HL-60 (cell line): ENCODE measurements at regions not wholly inside any gene's neighbourhood (a gene's known extent, or its start where the extent isn't known, plus 50 kb on each side); places are given as distances from the start of the nearest gene placed in this dataset.
"Not testable (repeated sequence)": the region's sequence is repeated elsewhere in the genome, so short reads cannot be mapped to it uniquely, and the experiment has no call there.

Source experiments
- DNase-seq, 2 experiments: peaks; one replicate each; pipeline ENCODE4 v3.0.0-alpha.2; 2010 to 2020; ENCODE audit warnings: low read depth in 1 of 2, low spot score in 1 of 2
- H3K27ac ChIP-seq: fragments of 250-450 bp; sonication (Bioruptor Pico); replicated peaks from 2 replicates; pipeline ENCODE4 v1.5.1; 2020; ENCODE audit warnings: mild to moderate bottlenecking, moderate library complexity
- H3K27me3 ChIP-seq: fragments of 250-450 bp; sonication (Bioruptor Pico); 2 replicates; pipeline ENCODE4 v1.5.1; 2021; ENCODE audit warnings: mild to moderate bottlenecking, moderate library complexity; ENCODE audit not compliant: insufficient read depth, poor library complexity, severe bottlenecking
- H3K4me3 ChIP-seq: replicated peaks from 2 replicates; pipeline ENCODE4 v1.5.1; 2011; ENCODE audit warnings: mild to moderate bottlenecking, control low read depth, low read length; ENCODE audit not compliant: insufficient read depth
- GABPA ChIP-seq: IDR thresholded peaks from 2 replicates; pipeline ENCODE4 v1.6.1; 2012; ENCODE audit warnings: low read depth
- POLR2AphosphoS5 ChIP-seq: IDR thresholded peaks from 2 replicates; pipeline ENCODE4 v1.6.1; 2012; ENCODE audit warnings: low read depth
- SPI1 ChIP-seq: IDR thresholded peaks from 2 replicates; pipeline ENCODE4 v1.6.1; 2012; ENCODE audit warnings: low read depth, mild to moderate bottlenecking, borderline replicate concordance
- TF ChIP-seq, protein P1 (sequence below): IDR thresholded peaks from one replicate; pipeline ENCODE4 v1.5.1; 2011; ENCODE audit warnings: low read length, control low read depth, inconsistent platforms; ENCODE audit not compliant: insufficient read depth
- TF ChIP-seq, protein P2 (sequence below): IDR thresholded peaks from 2 replicates; pipeline ENCODE4 v1.6.1; 2012; ENCODE audit warnings: low read depth; ENCODE audit not compliant: insufficient replicate concordance

DNA sequence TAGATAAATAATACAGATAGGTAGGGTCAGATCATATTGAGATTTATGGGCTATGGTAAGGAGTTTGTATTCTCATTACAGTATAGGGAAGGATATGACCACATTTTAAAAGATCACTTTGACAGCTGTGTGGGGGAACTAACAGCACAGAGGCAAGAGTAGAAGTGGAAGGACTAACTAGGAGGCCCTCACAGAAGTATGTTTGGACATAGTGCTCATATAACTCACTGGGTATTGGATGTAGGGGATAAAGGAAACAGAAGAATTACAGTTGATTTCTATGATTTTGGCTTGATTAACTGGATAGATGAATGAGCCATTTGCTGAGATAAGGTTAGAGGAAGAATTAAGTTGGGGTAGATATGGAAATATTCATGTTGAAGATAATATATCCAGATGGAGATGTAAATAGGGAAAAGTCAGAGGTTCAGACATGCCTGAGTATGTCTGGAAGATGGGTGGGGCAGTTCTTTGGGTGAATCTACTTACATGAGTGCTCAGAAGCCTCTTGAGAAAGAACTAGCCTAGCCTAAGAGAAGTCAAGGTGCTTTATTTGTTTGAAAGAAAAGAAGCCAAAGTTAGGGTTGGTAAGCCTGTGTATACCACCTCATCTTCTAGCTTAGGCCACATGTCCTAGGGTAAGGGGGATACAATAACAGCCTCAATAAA lies 133.4 kb downstream of the NDFIP2 start:
- TF ChIP-seq GABPA = no peak
- TF ChIP-seq POLR2AphosphoS5 = no peak
- TF ChIP-seq SPI1 = no peak
- TF ChIP-seq, protein P1, sequence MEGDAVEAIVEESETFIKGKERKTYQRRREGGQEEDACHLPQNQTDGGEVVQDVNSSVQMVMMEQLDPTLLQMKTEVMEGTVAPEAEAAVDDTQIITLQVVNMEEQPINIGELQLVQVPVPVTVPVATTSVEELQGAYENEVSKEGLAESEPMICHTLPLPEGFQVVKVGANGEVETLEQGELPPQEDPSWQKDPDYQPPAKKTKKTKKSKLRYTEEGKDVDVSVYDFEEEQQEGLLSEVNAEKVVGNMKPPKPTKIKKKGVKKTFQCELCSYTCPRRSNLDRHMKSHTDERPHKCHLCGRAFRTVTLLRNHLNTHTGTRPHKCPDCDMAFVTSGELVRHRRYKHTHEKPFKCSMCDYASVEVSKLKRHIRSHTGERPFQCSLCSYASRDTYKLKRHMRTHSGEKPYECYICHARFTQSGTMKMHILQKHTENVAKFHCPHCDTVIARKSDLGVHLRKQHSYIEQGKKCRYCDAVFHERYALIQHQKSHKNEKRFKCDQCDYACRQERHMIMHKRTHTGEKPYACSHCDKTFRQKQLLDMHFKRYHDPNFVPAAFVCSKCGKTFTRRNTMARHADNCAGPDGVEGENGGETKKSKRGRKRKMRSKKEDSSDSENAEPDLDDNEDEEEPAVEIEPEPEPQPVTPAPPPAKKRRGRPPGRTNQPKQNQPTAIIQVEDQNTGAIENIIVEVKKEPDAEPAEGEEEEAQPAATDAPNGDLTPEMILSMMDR = no peak
- TF ChIP-seq, protein P2, sequence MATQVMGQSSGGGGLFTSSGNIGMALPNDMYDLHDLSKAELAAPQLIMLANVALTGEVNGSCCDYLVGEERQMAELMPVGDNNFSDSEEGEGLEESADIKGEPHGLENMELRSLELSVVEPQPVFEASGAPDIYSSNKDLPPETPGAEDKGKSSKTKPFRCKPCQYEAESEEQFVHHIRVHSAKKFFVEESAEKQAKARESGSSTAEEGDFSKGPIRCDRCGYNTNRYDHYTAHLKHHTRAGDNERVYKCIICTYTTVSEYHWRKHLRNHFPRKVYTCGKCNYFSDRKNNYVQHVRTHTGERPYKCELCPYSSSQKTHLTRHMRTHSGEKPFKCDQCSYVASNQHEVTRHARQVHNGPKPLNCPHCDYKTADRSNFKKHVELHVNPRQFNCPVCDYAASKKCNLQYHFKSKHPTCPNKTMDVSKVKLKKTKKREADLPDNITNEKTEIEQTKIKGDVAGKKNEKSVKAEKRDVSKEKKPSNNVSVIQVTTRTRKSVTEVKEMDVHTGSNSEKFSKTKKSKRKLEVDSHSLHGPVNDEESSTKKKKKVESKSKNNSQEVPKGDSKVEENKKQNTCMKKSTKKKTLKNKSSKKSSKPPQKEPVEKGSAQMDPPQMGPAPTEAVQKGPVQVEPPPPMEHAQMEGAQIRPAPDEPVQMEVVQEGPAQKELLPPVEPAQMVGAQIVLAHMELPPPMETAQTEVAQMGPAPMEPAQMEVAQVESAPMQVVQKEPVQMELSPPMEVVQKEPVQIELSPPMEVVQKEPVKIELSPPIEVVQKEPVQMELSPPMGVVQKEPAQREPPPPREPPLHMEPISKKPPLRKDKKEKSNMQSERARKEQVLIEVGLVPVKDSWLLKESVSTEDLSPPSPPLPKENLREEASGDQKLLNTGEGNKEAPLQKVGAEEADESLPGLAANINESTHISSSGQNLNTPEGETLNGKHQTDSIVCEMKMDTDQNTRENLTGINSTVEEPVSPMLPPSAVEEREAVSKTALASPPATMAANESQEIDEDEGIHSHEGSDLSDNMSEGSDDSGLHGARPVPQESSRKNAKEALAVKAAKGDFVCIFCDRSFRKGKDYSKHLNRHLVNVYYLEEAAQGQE = no peak
- no peak for DNase-seq
- Histone ChIP-seq H3K27ac (no peak overlapping the region), H3K4me3 (no peak overlapping the region), H3K27me3 (no peaks in the 10 kb centered on the region)

DNA sequence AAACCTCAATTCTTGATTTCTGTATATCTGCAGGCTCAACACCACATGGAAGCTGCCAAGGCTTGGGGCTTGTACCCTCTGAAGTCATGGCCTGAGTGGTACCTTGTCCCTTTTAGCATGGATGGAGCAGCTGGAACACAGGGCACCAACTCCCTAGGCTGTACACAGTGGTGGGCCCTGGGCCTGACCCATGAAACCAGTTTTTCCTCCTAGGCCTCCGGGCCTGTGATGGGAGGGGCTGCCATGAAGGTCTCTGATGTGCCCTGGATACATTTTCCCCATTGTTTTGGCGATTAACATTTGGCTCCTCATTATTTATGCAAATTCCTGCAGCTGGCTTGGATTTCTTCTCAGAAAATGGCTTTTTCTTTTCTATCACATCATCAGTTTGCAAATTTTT lies 131.6 kb downstream of the NDFIP2 start:
- Histone ChIP-seq H3K27ac (no peak overlapping the region), H3K4me3 (no peak overlapping the region), H3K27me3 (no peaks in the 10 kb centered on the region)
- DNase-seq = no peak
- TF ChIP-seq GABPA = no peak
- TF ChIP-seq SPI1 = no peak
- TF ChIP-seq POLR2AphosphoS5 = no peak
- TF ChIP-seq, protein P1 = no peak
- TF ChIP-seq, protein P2 = no peak

DNA sequence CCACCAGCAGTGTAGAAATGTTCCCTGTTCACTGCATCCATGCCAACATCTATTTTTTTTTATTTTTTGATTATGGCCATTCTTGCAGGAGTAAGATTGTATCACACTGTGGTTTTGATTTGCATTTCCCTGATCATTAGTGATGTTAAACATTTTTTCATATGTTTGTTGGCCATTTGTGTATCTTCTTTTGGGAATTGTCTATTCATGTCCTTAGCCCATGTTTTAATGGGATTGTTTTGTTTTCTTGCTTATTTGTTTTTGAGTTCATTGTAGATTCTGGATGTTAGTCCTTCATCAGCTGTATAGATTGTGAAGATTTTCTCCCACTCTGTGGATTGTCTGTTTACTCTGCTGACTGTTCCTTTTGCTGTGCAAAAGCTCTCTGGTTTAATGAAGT lies 126.9 kb downstream of the NDFIP2 start:
- not testable (repeated sequence) for DNase-seq, H3K27me3 ChIP-seq, H3K4me3 ChIP-seq, H3K27ac ChIP-seq
